DND-41 (cell line): ENCODE measurements at regions not wholly inside any gene's neighbourhood (a gene's known extent, or its start where the extent isn't known, plus 50 kb on each side); places are given as distances from the start of the nearest gene placed in this dataset.

Experiments
- ATAC-seq: fragments of 200-7000 bp; cut with Tn5 transposase; 3 replicates; pipeline ENCODE4 v1.9.1; 2021; ENCODE audit warnings: low read depth; ENCODE audit not compliant: insufficient read depth
- DNase-seq: peaks from one replicate; pipeline ENCODE4 v3.0.0-alpha.2; 2020
- H2AFZ ChIP-seq: 2 replicates; pipeline ENCODE4 v1.6.0; 2012; ENCODE audit warnings: low read depth, low read length
- H3K27ac ChIP-seq: 2 replicates; pipeline ENCODE4 v1.5.1; 2012; ENCODE audit warnings: low read length, inconsistent platforms
- H3K27me3 ChIP-seq: fragments of 200-600 bp; sonication (generic); 2 replicates; pipeline ENCODE4 v1.6.0; 2012; ENCODE audit warnings: low read length, mild to moderate bottlenecking, inconsistent platforms; ENCODE audit not compliant: insufficient read depth, poor library complexity
- H3K36me3 ChIP-seq: 2 replicates; pipeline ENCODE4 v1.5.1; 2012; ENCODE audit warnings: low read length, inconsistent platforms; ENCODE audit not compliant: insufficient read depth
- H3K4me1 ChIP-seq: 2 replicates; pipeline ENCODE4 v1.5.1; 2012; ENCODE audit warnings: mild to moderate bottlenecking, low read length; ENCODE audit not compliant: insufficient read depth
- H3K4me2 ChIP-seq: 2 replicates; pipeline ENCODE4 v1.6.0; 2012; ENCODE audit warnings: mild to moderate bottlenecking, moderate library complexity, low read length, inconsistent platforms; ENCODE audit not compliant: insufficient read depth
- H3K4me3 ChIP-seq, 2 experiments: fragments of 200-600 bp in 1 of 2; shearing (Covaris generic) in 1 of 2; 2 replicates each; pipeline ENCODE4 v1.5.1; 2012 to 2016; ENCODE audit warnings: inconsistent platforms in 2 of 2, low read length in 2 of 2, mild to moderate bottlenecking in 2 of 2, low read depth in 1 of 2, moderate library complexity in 1 of 2
- H3K79me2 ChIP-seq: 2 replicates; pipeline ENCODE4 v1.6.0; 2012; ENCODE audit warnings: low read length, inconsistent platforms; ENCODE audit not compliant: insufficient read depth
- H3K9ac ChIP-seq: 2 replicates; pipeline ENCODE4 v1.6.0; 2012; ENCODE audit warnings: low read depth, mild to moderate bottlenecking, inconsistent platforms, low read length, moderate library complexity
- H3K9me3 ChIP-seq: 2 replicates; pipeline ENCODE4 v1.5.1; 2012; ENCODE audit warnings: low read length, moderate library complexity, mild to moderate bottlenecking, inconsistent platforms; ENCODE audit not compliant: insufficient read depth, severe bottlenecking
- H4K20me1 ChIP-seq: 2 replicates; pipeline ENCODE4 v1.6.0; 2012; ENCODE audit warnings: low read length; ENCODE audit not compliant: insufficient read depth
- EZH2 ChIP-seq: IDR thresholded peaks from 3 replicates; pipeline ENCODE4 v1.6.1; 2012; ENCODE audit warnings: borderline replicate concordance, low read depth, mild to moderate bottlenecking, moderate library complexity, low read length, inconsistent platforms; ENCODE audit not compliant: severe bottlenecking
- TF ChIP-seq, protein P1 (sequence below): IDR thresholded peaks from 2 replicates; pipeline ENCODE4 v1.5.1; 2012; ENCODE audit warnings: borderline replicate concordance, low read length, moderate library complexity, mild to moderate bottlenecking; ENCODE audit not compliant: poor library complexity, severe bottlenecking; ENCODE audit errors: extremely low read depth

DNA sequence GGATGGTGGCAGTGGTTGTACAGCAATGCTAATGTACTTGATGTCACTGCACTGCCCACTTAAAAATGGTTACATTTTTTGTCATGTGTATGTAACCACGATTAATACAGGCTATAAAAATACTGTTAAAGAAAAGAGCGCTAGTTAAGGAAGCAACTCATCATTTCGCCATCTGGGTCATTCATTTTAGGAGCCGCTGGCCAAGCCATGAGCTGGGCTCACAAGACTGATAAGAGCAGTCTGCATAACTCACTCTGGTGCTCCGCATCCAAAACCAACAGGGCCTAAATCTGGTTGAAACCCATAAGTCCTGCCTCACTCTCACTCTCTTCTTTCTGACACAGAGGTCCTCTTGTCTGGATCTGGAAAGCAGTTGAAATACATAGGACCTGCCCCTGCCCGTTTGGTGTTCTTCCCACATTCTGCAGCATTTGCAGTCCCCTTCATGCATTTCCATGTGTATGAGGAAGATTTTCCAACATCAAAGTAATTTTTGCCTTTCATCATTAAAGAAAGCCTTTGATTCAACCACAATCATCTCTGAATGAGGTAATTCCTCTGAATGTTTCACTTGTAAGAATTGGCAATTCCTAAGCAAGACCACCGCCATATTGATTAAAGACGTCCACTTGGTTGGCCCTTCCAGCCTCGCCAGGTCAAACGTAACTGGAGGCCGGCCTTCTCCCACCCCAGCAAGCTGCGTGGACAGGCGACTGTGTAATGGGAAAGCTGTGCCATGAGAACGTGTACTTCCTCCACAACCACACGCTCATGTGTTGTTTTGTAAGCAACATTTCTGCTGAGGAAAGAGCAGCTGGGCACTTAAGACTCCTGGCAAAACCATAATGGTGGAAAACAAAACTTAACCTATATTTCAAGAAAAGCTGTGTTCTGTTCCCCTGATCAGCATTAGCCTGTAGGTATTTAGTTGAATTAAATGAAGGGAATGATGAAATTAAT is 112.2 kb downstream of the VAPA start:
- no peak overlapping the region for H3K4me3 ChIP-seq
- H3K4me1 ChIP-seq: no peaks in the 10 kb centered on the region
- DNase-seq: no peak
- no peaks in the 10 kb centered on the region for H3K36me3 ChIP-seq
- H4K20me1 ChIP-seq: no peaks in the 10 kb centered on the region
- TF ChIP-seq EZH2: no peak
- TF ChIP-seq, protein P1, sequence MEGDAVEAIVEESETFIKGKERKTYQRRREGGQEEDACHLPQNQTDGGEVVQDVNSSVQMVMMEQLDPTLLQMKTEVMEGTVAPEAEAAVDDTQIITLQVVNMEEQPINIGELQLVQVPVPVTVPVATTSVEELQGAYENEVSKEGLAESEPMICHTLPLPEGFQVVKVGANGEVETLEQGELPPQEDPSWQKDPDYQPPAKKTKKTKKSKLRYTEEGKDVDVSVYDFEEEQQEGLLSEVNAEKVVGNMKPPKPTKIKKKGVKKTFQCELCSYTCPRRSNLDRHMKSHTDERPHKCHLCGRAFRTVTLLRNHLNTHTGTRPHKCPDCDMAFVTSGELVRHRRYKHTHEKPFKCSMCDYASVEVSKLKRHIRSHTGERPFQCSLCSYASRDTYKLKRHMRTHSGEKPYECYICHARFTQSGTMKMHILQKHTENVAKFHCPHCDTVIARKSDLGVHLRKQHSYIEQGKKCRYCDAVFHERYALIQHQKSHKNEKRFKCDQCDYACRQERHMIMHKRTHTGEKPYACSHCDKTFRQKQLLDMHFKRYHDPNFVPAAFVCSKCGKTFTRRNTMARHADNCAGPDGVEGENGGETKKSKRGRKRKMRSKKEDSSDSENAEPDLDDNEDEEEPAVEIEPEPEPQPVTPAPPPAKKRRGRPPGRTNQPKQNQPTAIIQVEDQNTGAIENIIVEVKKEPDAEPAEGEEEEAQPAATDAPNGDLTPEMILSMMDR: no peak
- H3K27me3 ChIP-seq: no peaks in the 10 kb centered on the region
- H3K27ac ChIP-seq: no peak overlapping the region
- H3K4me2 ChIP-seq: no peak overlapping the region
- no peaks in the 10 kb centered on the region for H3K79me2 ChIP-seq
- H3K9ac ChIP-seq: no peak overlapping the region
- ATAC-seq: no peak
- no peak overlapping the region for H2AFZ ChIP-seq
- no peaks in the 10 kb centered on the region for H3K9me3 ChIP-seq

DNA sequence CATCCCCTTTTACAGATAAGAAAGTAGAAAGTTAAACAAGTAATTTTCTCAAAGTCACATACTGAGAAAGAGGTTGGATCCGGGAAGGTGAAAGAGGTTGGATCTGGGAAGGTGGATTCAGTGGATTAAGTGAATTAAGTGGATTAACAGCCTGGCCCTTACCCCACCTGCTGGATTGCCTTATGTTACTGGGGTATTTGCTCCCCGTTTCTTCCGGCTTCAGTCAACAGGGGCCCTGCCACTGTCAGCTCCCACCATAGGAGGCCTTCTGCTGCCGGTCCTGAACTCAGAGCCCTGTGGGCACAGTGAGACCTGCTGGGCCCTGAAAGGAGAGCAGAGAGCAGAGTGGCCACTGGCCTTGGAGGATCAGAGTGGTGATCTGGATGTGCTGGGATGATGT is 113.2 kb downstream of the VAPA start:
- H2AFZ ChIP-seq: no peak overlapping the region
- no peaks in the 10 kb centered on the region for H3K9me3 ChIP-seq
- H3K4me2 ChIP-seq: no peak overlapping the region
- TF ChIP-seq EZH2: no peak
- TF ChIP-seq, protein P1: no peak
- no peaks in the 10 kb centered on the region for H4K20me1 ChIP-seq
- no peak for DNase-seq
- H3K9ac ChIP-seq: no peak overlapping the region
- no peak overlapping the region for H3K4me3 ChIP-seq
- H3K36me3 ChIP-seq: no peaks in the 10 kb centered on the region
- ATAC-seq: no peak
- H3K27me3 ChIP-seq: no peaks in the 10 kb centered on the region
- H3K4me1 ChIP-seq: no peaks in the 10 kb centered on the region
- no peak overlapping the region for H3K27ac ChIP-seq
- H3K79me2 ChIP-seq: no peaks in the 10 kb centered on the region

DNA sequence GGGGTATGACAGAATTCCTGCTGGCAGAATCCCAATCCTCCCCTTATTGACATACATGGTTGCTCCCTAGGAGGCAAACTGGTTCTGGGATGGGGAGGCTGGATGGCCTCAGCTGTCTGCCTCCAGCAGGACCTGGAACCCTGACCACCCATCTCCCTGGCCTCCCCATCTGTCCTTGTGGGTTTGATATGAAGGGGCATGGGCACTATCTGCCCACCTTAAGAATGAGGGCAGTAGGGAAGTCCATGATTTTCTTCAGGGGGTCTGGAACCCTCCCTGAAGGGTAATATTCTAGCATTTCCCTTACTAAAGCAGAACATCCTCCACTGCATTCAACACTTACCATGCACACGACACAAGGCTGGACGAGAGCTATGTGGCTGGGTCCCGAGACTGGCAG is 113.6 kb downstream of the VAPA start:
- no peaks in the 10 kb centered on the region for H4K20me1 ChIP-seq
- no peaks in the 10 kb centered on the region for H3K79me2 ChIP-seq
- H3K36me3 ChIP-seq: no peaks in the 10 kb centered on the region
- ATAC-seq (no peak), DNase-seq (no peak)
- H3K4me2 ChIP-seq: no peak overlapping the region
- no peak overlapping the region for H3K4me3 ChIP-seq
- H3K4me1 ChIP-seq: no peaks in the 10 kb centered on the region
- H3K9me3 ChIP-seq: no peaks in the 10 kb centered on the region
- H2AFZ ChIP-seq: no peak overlapping the region
- no peak overlapping the region for H3K9ac ChIP-seq
- no peaks in the 10 kb centered on the region for H3K27me3 ChIP-seq
- no peak for TF ChIP-seq EZH2
- TF ChIP-seq, protein P1: no peak
- H3K27ac ChIP-seq: no peak overlapping the region
